GF-D8 (cell line): ENCODE measurements at regions not wholly inside any gene's neighbourhood (a gene's known extent, or its start where the extent isn't known, plus 50 kb on each side); places are given as distances from the start of the nearest gene placed in this dataset.

Source experiments
- DNase-seq: peaks from one replicate; lab custom pipeline; 2025; lab: John Stamatoyannopoulos, UW

- DNase-seq, result no peak
These were observed 139.1 kb upstream of the DTNBP1 start for GRCh38 chr6:15801912-15802311.

DNA sequence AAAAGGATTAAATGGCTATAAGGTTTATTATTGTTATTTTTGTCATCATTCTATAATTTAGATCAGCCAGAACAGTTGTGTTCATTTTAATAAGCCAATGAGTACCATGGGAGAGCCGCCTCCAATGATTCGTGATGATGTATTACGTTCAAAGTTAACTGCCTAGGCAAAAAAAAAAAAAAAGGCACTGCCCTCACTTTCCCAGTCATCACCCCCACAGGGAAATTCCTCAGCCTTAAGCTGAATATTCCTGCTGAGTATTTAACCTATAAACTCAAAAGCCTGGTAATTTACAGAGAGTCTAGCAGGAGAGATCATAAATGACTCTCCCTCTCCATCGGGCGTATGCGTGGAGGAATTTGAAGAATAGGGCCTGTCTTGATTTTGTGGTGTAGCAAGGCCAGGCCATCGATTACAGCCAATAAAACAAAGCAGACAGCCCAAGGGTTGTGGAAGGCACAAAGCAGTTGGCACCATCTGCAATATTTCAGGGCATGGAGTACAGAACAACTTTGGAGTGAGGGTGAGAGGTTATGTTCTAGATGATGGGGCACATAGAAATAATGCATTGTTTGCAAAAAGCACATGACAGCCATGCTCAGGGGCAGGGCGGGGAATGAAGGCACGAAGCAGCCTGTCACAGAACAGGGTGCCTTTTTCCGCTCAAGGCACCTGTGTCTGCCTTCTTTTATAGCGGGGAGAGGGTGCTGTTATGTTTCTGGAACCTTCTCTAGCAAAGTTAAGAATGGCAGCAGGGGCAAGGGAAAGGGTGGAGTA is 138.2 kb upstream of the DTNBP1 start:
- DNase-seq, result no peak

- DNase-seq, result no peak
These were observed 135.9 kb upstream of the DTNBP1 start for GRCh38 chr6:15798533-15799255.

DNA sequence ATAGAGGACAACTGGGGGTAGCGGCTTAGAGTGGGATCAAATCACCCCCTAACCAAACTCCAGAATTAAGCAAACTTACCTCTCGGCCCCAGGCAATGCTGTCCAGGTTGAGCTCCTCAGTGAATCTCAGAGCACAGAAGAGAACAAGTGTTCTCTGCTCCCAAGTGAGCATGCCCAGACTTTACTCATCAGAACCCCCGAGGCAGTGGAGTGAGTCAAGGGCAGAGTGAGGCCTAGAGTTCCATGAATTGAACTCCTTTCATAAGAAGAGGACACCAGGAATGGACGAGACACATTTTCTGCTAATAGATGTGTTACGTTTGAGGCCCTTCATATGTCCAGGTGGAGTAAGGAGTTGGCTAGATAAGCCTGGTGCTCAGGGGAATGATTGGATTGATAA is 134.0 kb upstream of the DTNBP1 start:
- no peak for DNase-seq

DNA sequence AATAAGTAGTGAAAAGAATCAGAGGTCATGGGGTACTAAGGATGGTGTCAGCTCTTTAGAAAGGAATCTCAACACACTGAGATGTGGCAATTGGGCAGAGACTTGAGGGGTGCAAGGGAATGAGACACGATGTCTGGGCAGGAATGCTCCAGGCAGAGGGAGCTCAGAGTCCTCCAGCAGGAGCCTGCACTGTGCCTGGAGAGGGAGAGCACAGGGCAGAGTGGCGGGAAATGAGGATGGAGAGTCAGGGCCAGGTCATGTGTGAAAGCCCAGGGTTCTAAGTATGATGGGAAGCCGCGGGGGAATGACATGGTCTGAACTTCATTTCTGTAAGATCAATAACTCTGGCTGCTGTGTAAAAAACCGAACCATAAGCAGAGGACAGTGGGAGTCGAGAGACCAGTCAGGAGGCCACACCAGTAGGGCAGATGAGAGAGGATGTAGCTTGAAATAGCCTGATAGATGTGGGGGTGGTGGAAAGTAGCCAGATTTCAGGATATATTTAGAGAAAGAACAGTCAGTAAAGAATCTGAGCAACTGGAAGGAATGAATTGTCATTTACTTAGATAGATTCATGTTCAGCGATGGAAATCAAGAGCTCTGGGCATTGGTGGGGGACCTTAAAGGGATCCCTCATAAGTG is 133.4 kb upstream of the DTNBP1 start:
- DNase-seq, result no peak

DNA sequence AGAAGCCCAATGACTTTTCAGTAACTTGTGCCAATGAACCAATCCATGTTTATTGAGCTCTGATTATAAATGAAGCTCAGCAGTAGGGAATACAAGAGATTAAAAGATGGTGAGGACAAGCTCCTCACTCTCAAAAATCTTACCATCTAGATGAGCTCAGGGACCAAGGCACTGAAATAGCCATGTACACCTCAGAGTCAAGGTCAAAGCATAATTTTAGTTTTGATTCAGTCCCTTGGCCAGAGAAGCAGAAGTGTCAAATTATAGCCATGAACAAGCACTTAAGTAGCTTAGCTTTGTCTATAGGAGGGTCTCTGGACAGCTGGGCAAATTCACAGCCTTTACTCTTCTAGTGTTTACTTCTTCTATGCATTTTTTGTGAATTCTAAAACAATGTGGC is 131.0 kb upstream of the DTNBP1 start:
- no peak for DNase-seq

GRCh38 chr6:15793288-15793687 is 130.5 kb upstream of the DTNBP1 start:
- no peak for DNase-seq

GRCh38 chr6:15792842-15793241 is 130.0 kb upstream of the DTNBP1 start:
- DNase-seq, result no peak

- DNase-seq, result no peak
These were observed 128.8 kb upstream of the DTNBP1 start for GRCh38 chr6:15791448-15792181.

GRCh38 chr6:15790116-15790515 is 127.3 kb upstream of the DTNBP1 start:
- no peak for DNase-seq

- no peak for DNase-seq
These were observed 124.0 kb upstream of the DTNBP1 start for GRCh38 chr6:15786846-15787245.

- DNase-seq, result no peak
These were observed 120.7 kb upstream of the DTNBP1 start for GRCh38 chr6:15783484-15783883.

GRCh38 chr6:15781890-15782289 is 119.1 kb upstream of the DTNBP1 start:
- DNase-seq, result no peak

GRCh38 chr6:15781333-15781732 is 118.5 kb upstream of the DTNBP1 start:
- no peak for DNase-seq

- no peak for DNase-seq
These were observed 117.6 kb upstream of the DTNBP1 start for GRCh38 chr6:15780437-15780836.

- DNase-seq, result no peak
These were observed 116.9 kb upstream of the DTNBP1 start for GRCh38 chr6:15779726-15780125.

- no peak for DNase-seq
These were observed 113.7 kb upstream of the DTNBP1 start for GRCh38 chr6:15776458-15776980.

DNA sequence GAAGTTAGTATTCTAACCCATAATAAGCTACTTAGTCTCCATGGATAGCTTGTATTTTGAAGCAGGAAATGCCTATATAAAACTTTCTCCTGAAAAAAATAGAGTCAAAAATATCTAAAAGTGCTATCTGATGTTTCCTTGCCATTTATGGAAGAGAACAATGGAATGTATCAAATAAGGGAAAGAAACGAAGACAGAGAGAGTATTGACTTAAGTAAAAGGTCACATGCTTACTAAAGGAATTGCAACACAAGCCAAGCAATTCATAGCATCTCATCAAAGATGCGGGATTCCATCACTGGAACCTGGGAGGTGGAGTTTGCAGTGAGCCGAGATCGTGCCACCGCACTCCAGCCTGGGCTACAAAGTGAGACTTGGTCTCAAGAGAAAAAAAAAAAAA is 112.9 kb upstream of the DTNBP1 start:
- DNase-seq, result no peak

- no peak for DNase-seq
These were observed 112.3 kb upstream of the DTNBP1 start for GRCh38 chr6:15775076-15775634.

- no peak for DNase-seq
These were observed 111.1 kb upstream of the DTNBP1 start for GRCh38 chr6:15773806-15774410.

GRCh38 chr6:15770347-15771143 is 107.7 kb upstream of the DTNBP1 start:
- no peak for DNase-seq
